GM21717 (cell line): ENCODE measurements at regions not wholly inside any gene's neighbourhood (a gene's known extent, or its start where the extent isn't known, plus 50 kb on each side); places are given as distances from the start of the nearest gene placed in this dataset.
"Not testable (repeated sequence)": the region's sequence is repeated elsewhere in the genome, so short reads cannot be mapped to it uniquely, and the experiment has no call there.

ENCODE experiments used
- ATAC-seq: cut with Tn5 transposase; IDR thresholded peaks from one replicate; pipeline ENCODE4 v1.9.1; 2021; ENCODE audit warnings: mild to moderate bottlenecking, moderate library complexity; ENCODE audit not compliant: unreplicated experiment

DNA sequence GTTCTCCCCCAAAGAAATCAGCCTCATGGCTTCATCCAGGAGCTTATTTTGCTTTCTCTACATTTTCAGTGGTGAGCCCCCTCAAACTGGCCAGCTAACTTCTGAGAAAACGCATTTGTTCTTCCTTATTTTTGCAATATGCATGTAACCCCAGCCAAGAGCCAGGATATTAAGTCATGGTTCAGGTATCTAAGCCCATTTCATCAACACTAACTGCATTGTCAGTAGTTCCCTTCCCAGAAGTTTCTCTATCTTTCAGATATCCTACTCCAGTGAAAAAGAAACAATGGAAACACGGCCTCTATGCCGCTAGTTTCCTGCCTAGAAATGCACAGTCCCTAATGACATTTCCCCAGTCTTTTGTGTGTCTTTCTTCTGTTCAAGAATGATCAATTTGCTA, 102.8 kb upstream of the RASSF8 start:
- no peak for ATAC-seq

DNA sequence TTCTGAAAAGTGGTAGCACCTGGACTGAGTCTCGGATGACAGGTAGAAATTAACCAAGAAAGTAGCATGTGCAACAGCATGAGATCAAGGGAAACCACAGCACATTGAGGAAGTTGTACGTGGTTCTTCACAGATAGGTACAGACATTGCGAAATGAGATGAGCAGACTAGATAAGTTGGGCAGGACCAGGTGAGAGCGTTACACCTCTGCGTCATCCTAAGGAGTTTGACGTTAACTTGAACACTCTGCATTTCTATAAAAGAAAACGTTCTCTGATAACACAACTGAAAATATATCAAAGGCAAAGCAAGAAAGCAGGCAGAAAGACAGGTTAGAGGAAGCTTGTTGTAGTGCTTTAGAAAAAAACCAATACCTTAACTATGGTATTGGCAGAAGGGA, 98.5 kb upstream of the RASSF8 start:
- no peak for ATAC-seq

DNA sequence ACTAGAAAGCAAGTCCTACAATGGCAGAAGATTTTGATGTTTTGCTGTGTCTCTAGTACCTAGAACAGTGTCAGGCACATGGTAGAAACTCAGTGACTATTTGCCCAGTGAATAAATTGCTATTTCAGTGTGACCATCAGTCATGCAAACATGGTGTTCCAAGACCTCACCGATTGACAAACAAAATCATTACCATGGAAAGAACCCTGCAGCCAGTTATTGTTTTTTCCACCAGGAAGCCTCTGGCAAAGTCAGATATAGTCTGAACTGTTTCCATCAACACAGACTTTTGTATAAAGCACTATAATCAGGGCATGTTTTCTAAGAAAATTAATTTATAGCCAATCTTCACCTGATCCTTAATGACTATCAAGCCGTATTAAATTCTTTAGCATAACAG, 97.3 kb upstream of the RASSF8 start:
- no peak for ATAC-seq

DNA sequence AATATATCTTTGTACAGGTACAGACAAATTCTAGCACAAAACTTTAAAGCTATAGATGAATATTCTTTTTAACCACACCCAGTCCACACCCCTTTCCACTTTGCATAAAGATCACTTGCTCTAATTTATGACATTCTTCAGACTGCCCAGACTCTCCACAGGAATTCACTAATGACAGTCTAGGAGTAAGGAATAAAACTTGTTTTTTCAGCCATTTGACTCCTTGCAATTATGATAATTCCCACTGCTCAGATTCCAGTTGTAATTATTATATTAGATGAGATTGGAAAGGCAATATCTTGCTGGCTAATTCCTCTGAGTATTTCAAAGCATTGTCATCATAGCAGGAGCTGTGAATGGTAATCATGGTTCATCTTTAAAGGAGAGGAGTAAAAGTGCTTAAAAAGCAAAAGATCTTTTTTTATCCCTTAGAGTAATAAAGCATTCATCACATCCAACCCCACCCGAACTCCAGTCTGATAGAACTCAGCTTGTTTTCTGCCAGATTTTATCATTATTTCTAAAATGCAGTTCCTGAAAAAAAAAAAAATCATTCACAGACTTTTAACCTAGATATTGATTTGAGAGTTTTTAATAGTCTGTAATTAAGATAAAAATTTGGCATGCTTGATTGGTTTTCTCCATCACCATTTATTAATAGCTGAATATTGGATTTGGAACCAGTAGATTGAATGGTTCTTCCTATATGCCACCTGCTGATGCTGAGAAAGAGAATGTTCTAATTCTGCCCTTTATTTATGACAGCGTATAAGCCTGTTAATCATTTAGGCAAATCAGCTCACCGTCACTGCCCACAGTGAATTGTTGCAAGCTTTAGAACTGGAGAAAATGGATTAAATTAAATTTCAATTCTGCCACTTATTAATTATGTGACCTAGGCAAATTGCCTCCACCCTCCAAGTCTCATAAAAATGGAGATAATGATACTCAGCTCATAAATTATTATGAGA, 93.9 kb upstream of the RASSF8 start:
- no peak for ATAC-seq

DNA sequence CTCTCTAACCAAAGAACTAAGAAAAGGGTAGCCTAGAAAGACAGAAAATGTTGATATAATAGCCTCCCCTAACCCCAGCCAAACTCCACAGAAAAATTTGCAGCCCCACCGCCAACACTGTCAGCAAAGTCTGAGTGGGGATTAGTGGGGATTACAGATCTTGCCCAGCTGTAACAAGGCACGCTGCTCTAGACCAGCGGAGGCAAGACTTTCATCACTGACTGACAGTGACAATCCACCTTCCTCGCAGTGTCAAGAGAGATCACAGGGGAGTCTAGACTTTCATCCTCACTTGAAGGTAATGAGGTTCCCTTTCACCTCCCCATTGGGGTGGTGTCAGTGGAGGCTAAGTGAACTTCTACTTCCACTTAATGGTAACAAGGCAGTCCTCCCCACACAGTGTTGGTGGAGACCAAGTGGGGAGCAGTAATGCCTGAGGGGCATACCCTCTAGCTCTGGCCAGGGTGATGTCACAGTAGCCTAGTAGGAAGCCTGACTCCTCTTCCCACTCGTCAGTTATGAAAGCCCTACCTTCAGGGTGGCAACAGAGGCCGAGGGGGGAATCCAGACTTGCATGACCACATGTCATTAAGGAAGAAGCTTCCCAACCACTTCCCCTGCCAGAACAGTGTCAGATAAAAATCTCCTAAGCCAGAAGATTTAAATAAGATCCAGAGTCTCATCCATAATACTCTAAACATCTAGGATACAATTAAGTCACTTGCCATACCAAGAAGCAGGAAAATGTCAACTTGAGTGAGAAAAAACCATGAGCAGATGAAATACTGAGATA, 91.7 kb upstream of the RASSF8 start:
- no peak for ATAC-seq

DNA sequence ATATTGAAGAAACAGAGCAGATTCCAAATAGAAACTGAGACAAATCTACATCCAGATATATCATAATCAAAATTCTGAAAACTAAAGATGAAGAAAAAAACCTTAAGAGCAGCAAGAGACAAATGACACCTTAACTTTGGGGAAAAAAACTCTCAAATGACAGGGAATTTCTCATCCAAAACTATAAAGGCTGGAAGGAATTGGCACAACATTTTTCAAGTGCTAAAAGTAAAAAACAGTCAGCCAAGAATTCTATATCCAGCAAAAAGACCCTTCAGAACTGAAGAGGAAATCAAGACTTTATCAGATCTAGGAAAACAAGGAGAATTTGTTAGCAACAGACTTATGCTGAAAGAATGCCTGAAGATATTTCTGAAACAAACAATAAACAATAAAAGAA, 90.3 kb upstream of the RASSF8 start:
- ATAC-seq: no peak

DNA sequence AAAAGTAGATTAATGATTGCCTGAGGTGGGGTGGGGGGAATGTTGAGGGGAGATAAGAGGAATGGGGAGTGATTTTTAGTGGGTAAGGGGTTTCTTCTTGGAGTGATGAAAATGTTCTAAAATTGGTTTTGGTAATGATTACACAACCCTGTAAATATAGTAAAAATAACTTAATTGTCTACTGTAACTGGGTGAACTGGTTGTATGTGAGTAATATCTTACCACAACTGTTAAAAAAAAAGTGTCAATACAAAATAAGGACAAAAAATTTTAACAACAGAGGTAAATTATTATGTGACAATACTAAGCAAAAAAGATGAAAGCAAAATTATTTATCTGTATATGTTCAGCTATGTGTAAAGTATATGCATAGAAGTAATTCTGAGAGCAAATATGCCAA, 86.3 kb upstream of the RASSF8 start:
- ATAC-seq: no peak

DNA sequence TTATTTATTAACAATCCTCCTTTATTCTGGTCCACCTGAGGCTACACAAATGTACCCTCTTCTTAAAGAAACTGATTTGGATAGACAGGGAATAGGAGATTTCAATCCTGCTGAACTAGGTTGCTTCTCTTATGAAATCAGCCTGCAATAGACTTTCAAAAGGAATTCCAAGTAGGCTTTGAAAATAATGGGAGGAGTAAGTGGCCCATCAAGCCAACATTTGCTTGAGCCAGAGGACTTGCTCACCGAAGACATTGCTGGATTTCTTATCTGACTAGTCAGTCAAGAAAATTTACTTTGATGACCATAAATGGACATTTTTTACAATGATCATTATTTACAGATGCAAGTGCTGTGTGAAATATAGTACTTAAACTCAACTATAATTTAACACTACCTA, 82.8 kb upstream of the RASSF8 start:
- no peak for ATAC-seq

DNA sequence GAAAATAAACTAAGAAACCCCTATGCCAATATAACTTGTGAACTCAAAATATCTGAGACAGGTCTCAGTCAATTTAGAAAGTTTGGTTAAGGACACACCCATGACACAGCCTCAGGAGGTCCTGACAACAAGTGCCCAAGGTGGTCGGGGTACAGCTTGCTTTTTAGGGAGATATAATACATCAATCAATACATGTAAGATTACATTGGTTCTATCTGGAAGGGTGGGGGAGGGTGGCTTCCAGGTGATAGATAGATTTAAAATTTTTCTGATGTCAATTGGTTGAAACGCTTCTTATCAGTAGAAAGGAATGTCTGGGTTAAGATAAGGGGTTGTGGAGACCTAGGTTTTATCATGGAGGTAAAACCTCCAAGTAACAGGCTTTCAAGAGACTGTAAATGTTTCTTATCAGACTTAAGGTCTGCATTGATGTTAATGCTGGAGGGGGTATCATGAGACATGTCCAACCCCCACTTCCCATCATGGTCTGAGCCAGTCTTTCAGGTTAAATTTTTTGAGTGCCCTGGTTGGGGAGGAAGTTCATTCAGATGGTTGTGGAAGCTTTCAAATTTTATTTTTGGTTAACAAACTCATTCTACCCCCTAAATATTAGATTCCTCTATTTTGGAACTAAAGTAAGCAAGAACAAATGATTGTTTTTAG, 82.0 kb upstream of the RASSF8 start:
- ATAC-seq: no peak

DNA sequence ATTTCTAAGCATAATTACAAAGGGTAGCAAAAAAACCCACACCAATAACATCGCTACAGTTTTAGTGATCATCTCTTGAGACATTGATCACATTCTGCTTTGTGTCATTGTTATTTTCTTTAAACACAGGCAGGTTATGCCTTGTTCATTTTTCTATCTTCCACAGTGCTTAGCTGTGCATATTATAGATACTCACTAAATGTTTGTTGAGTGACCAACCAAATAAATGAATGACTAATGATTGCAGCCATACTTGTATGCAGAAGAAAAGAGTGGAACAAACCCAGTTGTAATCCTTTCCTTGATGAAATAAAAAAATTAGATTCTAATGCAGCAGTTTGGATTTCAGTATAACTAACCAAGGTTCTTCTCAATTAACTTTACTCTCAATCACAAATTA, 81.0 kb upstream of the RASSF8 start:
- no peak for ATAC-seq

DNA sequence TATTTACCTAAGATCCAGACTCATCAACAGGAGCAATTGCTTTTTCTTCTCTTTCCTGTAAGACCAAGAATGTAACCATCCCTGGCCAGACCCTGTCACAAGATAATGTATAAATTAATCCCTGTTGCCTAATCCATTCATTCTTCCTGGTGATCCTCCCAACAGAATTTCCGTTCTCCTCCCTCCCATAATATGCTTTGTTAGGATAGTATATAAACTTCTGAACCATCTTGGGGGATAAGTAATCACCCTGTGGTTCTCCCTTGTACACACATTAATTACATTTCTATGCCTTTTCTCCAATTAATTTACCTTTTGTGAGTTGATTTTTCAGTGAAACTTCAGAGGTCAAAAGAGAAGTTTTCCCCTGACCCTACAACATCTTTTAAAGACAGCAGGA, 76.2 kb upstream of the RASSF8 start:
- ATAC-seq: no peak

DNA sequence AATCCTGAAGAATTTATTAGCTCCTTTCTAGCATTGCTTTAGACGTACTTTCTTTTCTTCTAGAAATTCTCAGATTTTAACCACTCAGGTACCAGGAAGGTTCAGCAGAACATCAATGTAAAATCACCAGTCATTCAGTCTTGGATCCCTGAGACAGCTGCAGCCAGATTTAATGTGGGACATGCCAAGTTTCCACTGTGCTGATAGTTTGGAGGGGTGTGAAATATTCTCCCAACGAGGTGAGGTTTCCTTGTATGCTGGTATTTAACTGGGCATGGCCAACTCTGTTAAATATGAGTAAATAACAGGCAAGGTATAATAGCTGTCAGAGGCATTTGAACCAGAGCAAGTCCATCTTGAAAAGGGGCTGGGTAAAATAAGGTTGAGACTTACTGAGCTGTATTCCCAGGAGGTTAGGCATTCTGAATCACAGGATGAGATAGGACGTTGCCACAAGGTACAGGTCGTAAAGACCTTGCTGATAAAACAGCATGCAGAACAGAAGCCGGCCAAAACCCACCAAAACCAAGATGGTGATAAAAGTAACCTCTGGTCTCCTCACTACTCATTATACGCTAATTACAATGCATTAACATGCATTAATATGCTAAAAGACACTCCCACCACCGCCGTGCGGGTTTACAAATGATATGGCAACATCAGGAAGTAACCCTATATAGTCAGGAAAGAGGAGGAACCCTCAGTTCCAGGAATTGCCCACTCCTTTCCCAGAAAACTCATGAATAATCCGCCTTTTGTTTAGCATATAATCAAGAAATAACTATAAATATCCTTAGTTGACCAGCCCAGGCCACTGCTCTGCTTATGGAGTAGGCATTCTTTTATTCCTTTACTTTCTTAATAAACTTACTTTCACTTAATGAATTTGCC, 75.2 kb upstream of the RASSF8 start:
- ATAC-seq: no peak

DNA sequence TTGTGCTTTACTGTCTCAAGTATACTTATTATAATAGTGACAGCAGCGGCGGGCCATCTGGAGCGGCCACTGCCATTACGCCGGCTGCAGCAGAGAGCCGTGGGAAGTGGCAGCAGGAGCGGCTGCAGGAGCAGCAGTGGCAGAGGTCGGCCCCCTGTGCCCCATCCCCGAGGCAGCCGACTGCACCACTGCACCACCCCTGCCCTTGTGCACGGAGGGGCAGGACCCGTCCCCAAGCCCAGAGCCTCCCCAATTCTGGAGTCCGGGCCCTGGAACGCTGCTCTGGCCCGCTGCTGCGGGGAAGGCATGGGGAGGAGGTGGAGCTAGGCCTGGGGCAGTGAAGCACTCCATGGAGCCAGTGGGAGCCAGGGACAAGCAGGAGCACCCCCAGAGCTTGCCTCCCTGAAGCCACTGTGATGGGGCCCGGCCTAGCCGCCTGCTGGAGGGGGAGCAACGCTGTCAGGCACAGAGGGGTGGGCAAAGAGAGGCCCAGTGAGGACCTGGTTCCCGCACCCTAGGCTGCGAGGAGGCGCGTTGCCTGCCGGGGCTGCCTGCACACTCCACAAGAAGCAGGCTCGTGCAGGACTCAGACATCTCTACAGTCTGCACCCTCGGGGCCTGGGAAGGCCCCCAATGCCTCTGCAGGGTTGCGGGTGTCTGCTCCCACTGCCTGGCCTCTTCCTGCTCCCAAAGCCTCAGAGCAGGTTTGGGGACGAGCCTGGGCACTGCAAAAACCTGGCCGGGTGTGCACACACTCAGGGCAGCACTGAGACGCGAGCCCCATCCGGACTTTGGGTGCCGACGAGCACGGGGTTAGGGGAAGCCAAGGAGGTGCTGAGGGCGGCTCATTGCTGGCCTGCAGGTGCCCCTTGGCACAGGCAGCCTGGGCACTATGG, 74.2 kb upstream of the RASSF8 start:
- ATAC-seq: no peak

DNA sequence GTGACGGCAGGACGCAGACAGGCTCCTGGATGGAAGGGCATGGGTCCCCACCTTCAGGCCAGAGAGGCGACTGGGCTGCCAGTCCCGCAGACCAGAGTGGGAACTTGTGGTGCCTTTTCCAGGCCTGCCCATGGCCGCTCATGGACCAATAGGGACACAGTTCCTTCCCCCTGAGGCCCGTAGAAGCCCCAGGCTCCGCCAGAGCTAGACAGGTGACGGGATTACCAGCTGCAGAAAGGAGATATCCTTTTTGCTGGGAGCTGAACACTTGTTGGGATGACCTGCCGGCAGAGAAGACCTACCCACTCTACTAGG, 73.6 kb upstream of the RASSF8 start:
- no peak for ATAC-seq

DNA sequence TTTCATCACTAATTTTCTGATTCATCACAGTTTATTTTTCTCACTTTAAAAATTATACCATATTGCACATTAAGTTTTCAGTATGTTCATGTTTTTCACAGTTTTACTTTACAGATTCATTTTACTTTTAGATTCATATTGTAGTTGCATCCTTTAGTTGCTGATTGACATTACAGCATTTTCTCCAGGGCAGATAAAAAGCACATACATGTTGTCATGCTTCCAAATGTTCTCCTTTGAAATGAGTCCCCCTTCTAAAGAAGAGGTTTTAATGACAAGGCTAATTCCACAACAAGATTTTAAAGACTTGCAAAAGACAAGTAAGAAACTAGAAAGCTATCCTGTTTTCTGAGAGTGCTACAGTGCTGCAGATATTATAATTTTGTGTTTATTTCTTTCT, 72.1 kb upstream of the RASSF8 start:
- ATAC-seq: no peak

DNA sequence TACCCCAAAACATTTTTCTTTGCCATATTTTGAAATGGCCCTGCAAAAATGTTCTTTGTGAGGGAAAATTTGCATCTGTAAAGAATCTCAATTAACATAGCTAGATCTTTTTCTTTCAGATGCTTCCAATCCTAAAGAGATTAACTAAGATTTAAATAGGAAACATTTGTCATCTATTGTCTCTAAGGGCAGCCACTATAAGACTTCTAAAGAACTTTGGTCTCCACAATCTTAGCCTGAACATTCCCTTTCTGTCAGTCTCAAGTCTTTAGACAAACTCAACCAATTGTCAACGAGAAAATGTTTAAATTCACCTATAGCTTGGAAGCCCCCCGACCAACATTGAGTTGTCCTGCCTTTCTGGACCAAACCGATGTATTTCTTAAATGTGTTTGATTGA, 71.1 kb upstream of the RASSF8 start:
- no peak for ATAC-seq

DNA sequence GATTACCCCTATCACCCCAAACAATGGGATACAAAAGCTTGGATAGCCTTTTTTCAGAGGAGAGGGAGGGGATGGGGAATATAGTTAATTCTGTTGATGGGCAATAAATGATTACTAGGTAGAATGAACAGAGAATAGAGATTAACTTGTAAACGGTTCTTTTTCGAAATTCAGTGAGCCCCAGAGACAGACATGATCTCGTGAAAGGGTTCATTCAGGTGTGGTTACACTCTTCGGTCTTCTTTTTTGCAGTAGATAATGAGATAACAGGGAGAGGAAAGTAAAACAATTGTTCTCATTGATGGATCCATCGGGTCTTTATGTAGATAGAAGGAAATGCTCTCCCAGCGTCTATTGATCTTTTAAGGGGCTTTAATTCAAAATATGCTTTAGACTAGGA, 69.3 kb upstream of the RASSF8 start:
- ATAC-seq: no peak

DNA sequence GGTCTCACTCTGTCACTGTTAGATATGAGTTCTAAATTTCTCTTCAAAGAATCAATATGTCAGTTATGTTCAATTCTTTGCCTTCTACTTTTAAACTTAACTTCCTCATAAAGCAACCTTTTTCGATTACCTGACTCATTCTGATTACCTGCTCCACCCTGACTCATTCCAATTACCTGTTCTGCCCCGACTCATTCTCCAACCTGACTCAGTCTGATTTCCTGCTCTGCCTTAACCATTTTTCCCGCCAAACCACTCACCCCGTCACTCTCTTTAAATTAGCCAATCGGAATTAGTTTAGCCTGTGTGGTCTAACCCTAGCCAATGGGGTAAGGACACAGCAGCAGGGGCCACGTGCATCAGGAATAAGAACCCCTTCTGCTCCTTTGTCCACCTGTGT, 67.4 kb upstream of the RASSF8 start:
- not testable (repeated sequence) for ATAC-seq

DNA sequence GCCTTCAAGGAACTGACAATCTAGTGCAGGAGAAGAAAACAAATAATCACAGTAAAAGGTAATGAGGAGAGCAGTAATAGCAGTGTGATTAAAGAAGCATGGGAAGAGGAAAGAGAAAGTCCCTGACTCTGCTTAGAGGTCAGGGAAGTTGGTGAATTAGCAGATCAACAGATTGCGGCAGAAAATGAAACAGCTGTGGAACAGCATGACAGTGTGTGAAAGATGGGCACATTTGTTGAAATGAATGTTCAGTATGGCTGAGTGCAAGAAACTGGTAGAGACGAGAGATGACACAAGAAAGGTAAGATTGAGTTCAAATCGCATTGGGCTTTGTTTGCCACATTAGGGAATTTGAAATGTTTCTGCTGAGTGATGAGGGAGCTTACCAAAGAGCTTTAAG, 63.7 kb upstream of the RASSF8 start:
- no peak for ATAC-seq

DNA sequence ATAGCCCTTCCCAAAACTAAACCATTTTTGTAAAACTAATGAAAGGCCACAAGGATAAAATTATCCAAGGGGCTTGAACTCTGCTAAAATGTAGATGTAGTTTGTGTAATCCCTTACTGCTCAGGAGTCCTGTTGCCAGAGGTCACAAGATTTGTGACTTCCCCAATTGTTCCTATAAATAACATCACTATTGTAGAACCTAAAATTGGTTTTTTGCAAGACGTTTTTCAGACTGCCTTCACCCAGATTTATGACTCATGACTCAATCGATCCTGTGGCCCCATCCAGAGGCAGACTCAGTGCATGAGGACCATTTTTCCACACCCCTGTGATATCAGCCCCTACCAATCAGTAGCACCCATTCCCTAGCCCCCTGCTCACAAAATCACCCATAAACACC, 61.5 kb upstream of the RASSF8 start:
- ATAC-seq: no peak
